ENCODE measurements at regions not wholly inside any gene's neighbourhood (a gene's known extent, or its start where the extent isn't known, plus 50 kb on each side); places are given as distances from the start of the nearest gene placed in this dataset.

- Histone ChIP-seq H3K9me3 (no peaks in the 10 kb centered on the region), H3K4me1 (peaks cover 0 to 3% (median 0%) of the 10 kb centered on the region in 4 donors), H3K27me3 (peaks cover 0 to 7% (median 0%) of the 10 kb centered on the region in 3 donors), H3K4me3 (no peak overlapping the region), H3K27ac (no peak overlapping the region), H3K36me3 (no peaks in the 10 kb centered on the region)
- intact Hi-C loops (cut with DNase I), result no loop called here
- no peak for TF ChIP-seq POLR2A (IDR thresholded peaks at IDR 0.05)
- TF ChIP-seq EP300 (IDR thresholded peaks at IDR 0.05), result no peak
- no peak for TF ChIP-seq POLR2AphosphoS5 (IDR thresholded peaks at IDR 0.05)
- TF ChIP-seq, protein P1, sequence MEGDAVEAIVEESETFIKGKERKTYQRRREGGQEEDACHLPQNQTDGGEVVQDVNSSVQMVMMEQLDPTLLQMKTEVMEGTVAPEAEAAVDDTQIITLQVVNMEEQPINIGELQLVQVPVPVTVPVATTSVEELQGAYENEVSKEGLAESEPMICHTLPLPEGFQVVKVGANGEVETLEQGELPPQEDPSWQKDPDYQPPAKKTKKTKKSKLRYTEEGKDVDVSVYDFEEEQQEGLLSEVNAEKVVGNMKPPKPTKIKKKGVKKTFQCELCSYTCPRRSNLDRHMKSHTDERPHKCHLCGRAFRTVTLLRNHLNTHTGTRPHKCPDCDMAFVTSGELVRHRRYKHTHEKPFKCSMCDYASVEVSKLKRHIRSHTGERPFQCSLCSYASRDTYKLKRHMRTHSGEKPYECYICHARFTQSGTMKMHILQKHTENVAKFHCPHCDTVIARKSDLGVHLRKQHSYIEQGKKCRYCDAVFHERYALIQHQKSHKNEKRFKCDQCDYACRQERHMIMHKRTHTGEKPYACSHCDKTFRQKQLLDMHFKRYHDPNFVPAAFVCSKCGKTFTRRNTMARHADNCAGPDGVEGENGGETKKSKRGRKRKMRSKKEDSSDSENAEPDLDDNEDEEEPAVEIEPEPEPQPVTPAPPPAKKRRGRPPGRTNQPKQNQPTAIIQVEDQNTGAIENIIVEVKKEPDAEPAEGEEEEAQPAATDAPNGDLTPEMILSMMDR (IDR thresholded peaks at IDR 0.05), result no peak
- WGBS, 2 donors, result 58 to 68% methylated on average over 26 of the region's 26 CpGs
- no peak for DNase-seq
Observed at GRCh38 chr6:169940481-169941271, 189.3 kb downstream of the ERMARD start.

DNA sequence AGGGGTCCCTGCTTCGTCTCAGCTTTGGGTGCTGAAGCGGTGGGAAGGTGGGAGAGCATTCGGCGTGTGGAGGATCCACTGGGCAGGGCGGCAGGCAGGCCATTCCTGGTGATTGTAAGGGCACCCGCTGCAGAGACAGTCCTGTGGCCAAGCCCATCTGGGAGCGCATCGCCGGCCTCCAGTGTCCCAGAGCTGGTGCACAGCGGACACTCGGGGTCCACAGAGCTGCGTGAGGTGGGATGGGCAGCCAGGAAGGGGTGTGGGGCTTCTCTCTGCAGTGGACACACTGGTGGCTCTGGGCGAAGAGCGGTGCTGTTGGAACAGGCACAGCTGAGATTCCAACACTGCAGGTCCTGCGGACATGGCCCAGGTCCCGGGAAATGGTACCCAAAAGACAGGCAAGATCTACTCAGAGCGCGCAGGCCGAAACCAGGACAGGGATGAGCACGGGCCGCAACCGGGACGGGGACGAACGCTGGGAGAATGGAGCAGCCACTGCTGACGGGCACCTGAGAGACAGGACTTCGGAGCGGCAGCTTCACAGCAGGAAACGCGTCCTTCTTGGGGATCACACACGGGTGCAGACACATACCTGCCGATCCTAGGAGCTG is 188.2 kb downstream of the ERMARD start:
- peaks cover 0 to 7% (median 0%) of the 10 kb centered on the region in 3 donors for H3K27me3 ChIP-seq
- whole genome bisulfite sequencing, 2 donors, result 91 to 93% methylated on average over 32 of the region's 32 CpGs
- no peak for TF ChIP-seq POLR2A (IDR thresholded peaks at IDR 0.05)
- no peak for TF ChIP-seq EP300 (IDR thresholded peaks at IDR 0.05)
- TF ChIP-seq, protein P1 (IDR thresholded peaks at IDR 0.05), result no peak
- no peak for TF ChIP-seq POLR2AphosphoS5 (IDR thresholded peaks at IDR 0.05)
- H3K4me3 ChIP-seq, result no peak overlapping the region
- no peaks in the 10 kb centered on the region for H3K9me3 ChIP-seq
- intact Hi-C loops (cut with DNase I), result no loop called here
- no peak overlapping the region for H3K27ac ChIP-seq
- DNase-seq, result no peak
- no peaks in the 10 kb centered on the region for H3K36me3 ChIP-seq
- H3K4me1 ChIP-seq, result peaks cover 0 to 3% (median 0%) of the 10 kb centered on the region in 4 donors

DNA sequence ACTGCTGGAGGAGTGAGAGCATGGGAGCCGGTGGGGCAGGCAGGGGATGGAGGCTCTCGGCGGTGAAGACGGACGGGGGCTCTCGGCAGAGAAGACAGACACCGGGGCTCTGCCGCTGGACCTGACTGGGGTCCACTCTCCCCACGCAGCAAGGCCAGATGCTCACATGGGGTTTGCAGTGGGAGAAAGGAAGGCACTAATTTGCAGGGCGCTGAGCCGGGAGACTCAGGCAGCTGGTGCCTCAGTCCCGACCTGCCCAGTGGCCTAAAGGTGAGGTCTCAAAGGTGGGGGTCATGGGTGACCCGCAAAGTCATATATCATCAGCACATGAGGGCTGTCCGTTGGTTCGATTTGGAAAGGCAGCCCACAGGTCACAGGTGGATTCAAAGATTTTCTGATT is 187.3 kb downstream of the ERMARD start:
- no peaks in the 10 kb centered on the region for H3K36me3 ChIP-seq
- H3K27me3 ChIP-seq, result peaks cover 0 to 7% (median 0%) of the 10 kb centered on the region in 3 donors
- intact Hi-C loops (cut with DNase I), result no loop called here
- WGBS, 2 donors, result 85 to 88% methylated on average over 15 of the region's 15 CpGs
- H3K4me3 ChIP-seq, result no peak overlapping the region
- DNase-seq, result no peak
- peaks cover 0 to 3% (median 0%) of the 10 kb centered on the region in 4 donors for H3K4me1 ChIP-seq
- TF ChIP-seq POLR2A (IDR thresholded peaks at IDR 0.05), result no peak
- no peak for TF ChIP-seq POLR2AphosphoS5 (IDR thresholded peaks at IDR 0.05)
- TF ChIP-seq EP300 (IDR thresholded peaks at IDR 0.05), result no peak
- TF ChIP-seq, protein P1 (IDR thresholded peaks at IDR 0.05), result no peak
- H3K9me3 ChIP-seq, result no peaks in the 10 kb centered on the region
- no peak overlapping the region for H3K27ac ChIP-seq

GRCh38 chr6:169938262-169938701 is 186.9 kb downstream of the ERMARD start:
- 78% methylated on average over 14 of the region's 14 CpGs for WGBS, 2 donors
- no peak for DNase-seq

More at GRCh38 chr6:169938262-169938701, 186.9 kb downstream of the ERMARD start:
- no peak for TF ChIP-seq EP300 (IDR thresholded peaks at IDR 0.05)
- no peak for TF ChIP-seq POLR2AphosphoS5 (IDR thresholded peaks at IDR 0.05)
- TF ChIP-seq POLR2A (IDR thresholded peaks at IDR 0.05), result no peak
- TF ChIP-seq, protein P1 (IDR thresholded peaks at IDR 0.05), result no peak
- H3K27me3 ChIP-seq, result peaks cover 0 to 7% (median 0%) of the 10 kb centered on the region in 3 donors
- H3K4me1 ChIP-seq, result peaks cover 0 to 3% (median 0%) of the 10 kb centered on the region in 4 donors
- H3K9me3 ChIP-seq, result no peaks in the 10 kb centered on the region
- no peak overlapping the region for H3K27ac ChIP-seq
- H3K36me3 ChIP-seq, result no peaks in the 10 kb centered on the region
- no peak overlapping the region for H3K4me3 ChIP-seq
- intact Hi-C loops (cut with DNase I), result no loop called here
